A673 (cell line): ENCODE measurements at regions not wholly inside any gene's neighbourhood (a gene's known extent, or its start where the extent isn't known, plus 50 kb on each side); places are given as distances from the start of the nearest gene placed in this dataset.
A peak's percentile ranks its signal among the peaks of the same experiment; 100 is the strongest.

ENCODE experiments used
- BruUV-seq: library from RNA; stranded (reverse); fragments of 400-500 nt; replicated peaks from 2 replicates; lab custom pipeline; 2021; lab: Mats Ljungman, UMichigan
- CTCF ChIA-PET: fragments of 300-600 bp; sonication (Branson Sonifier 250); formaldehyde crosslinking; loops from one replicate; lab custom pipeline; 2022; ENCODE audit warnings: antibody characterized with exemption; lab: Charles Lee
- POLR2A ChIA-PET: fragments of 300-600 bp; sonication (Branson Sonifier 250); formaldehyde crosslinking; loops from one replicate; lab custom pipeline; 2022; ENCODE audit warnings: antibody characterized with exemption; ENCODE audit not compliant: low non-redundant PET; lab: Charles Lee
- DNase-seq: peaks from one replicate; pipeline ENCODE4 v3.0.0-alpha.2; 2015; ENCODE audit warnings: low spot score
- H3K27ac ChIP-seq: fragments of 200-600 bp; sonication (generic); 2 replicates; pipeline ENCODE4 v1.5.1; 2016; ENCODE audit warnings: mixed run types, low read depth, mild to moderate bottlenecking, mixed read lengths, antibody characterized with exemption, low read length; ENCODE audit not compliant: poor library complexity, severe bottlenecking
- H3K27me3 ChIP-seq: fragments of 200-600 bp; sonication (generic); replicated peaks from 2 replicates; pipeline ENCODE4 v1.6.1; 2017; ENCODE audit warnings: mixed run types, low read depth, mild to moderate bottlenecking, mixed read lengths, antibody characterized with exemption, low read length; ENCODE audit not compliant: insufficient read depth, poor library complexity
- H3K36me3 ChIP-seq: fragments of 200-600 bp; sonication (generic); 2 replicates; pipeline ENCODE4 v1.6.1; 2016; ENCODE audit warnings: mixed run types, mild to moderate bottlenecking, mixed read lengths, antibody characterized with exemption, low read length; ENCODE audit not compliant: insufficient read depth, poor library complexity, severe bottlenecking
- H3K4me1 ChIP-seq: fragments of 200-600 bp; sonication (generic); 2 replicates; pipeline ENCODE4 v1.6.1; 2017; ENCODE audit warnings: mixed run types, mild to moderate bottlenecking, mixed read lengths, antibody characterized with exemption, low read length; ENCODE audit not compliant: insufficient read depth, poor library complexity, severe bottlenecking
- H3K4me3 ChIP-seq: fragments of 200-600 bp; sonication (generic); 2 replicates; pipeline ENCODE4 v1.5.1; 2016; ENCODE audit warnings: low read depth, mixed run types, mild to moderate bottlenecking, mixed read lengths, low read length; ENCODE audit not compliant: poor library complexity, severe bottlenecking
- H3K9me3 ChIP-seq: fragments of 200-600 bp; sonication (generic); 2 replicates; pipeline ENCODE4 v1.6.1; 2016; ENCODE audit warnings: mixed run types, low read depth, mild to moderate bottlenecking, mixed read lengths, antibody characterized with exemption, low read length; ENCODE audit not compliant: poor library complexity, severe bottlenecking
- CTCF ChIP-seq: fragments of 300-800, 200-600 bp; sonication (generic); conservative IDR thresholded peaks from 2 replicates; pipeline ENCODE4 v1.5.1; 2017; ENCODE audit warnings: low read depth, mild to moderate bottlenecking, antibody characterized with exemption, low read length, moderate library complexity, mixed read lengths
- EZH2 ChIP-seq: fragments of 200-600 bp; sonication (generic); IDR thresholded peaks from 2 replicates; pipeline ENCODE4 v1.6.1; 2017; ENCODE audit warnings: borderline replicate concordance, low read depth, mild to moderate bottlenecking, mixed read lengths, antibody characterized with exemption, low read length; ENCODE audit not compliant: poor library complexity, severe bottlenecking
- intact Hi-C: fragments of 100-400 bp; cut with micrococcal nuclease; formaldehyde crosslinking; loops from one replicate; pipeline ENCODE4 v1.10.0; 2022; ENCODE audit not compliant: unreplicated experiment

- no peak overlapping the region for H3K4me3 ChIP-seq
- BruUV-seq: no TSS peak
- POLR2A ChIA-PET: no interaction called here
- DNase-seq: no peak
- H3K27me3 ChIP-seq: no peaks in the 10 kb centered on the region
- intact Hi-C loops: loop anchor here (5.0 to 10.0 kb wide), 4 partner anchors 371 to 1101 kb away; no protein-coding TSS in a partner anchor
- no peak overlapping the region for H3K27ac ChIP-seq
- no peaks in the 10 kb centered on the region for H3K36me3 ChIP-seq
- no peaks in the 10 kb centered on the region for H3K9me3 ChIP-seq
- CTCF ChIA-PET: no interaction called here
- no peaks in the 10 kb centered on the region for H3K4me1 ChIP-seq
- TF ChIP-seq CTCF (no peak), EZH2 (no peak)
Measured at GRCh38 chr6:163958646-163959045, 544.1 kb downstream of the QKI start.

GRCh38 chr6:163956571-163957407 lies 542.3 kb downstream of the QKI start:
- DNase-seq: peak; percentile 81
- Histone ChIP-seq H3K4me1 (no peaks in the 10 kb centered on the region), H3K36me3 (no peaks in the 10 kb centered on the region), H3K27me3 (no peaks in the 10 kb centered on the region), H3K4me3 (no peak overlapping the region), H3K27ac (no peak overlapping the region), H3K9me3 (no peaks in the 10 kb centered on the region)
- intact Hi-C loops: loop anchor here (1.0 to 10.0 kb wide), 5 partner anchors 369 to 1099 kb away; no protein-coding TSS in a partner anchor
- CTCF ChIA-PET: interaction anchor here (0.6 to 1.0 kb wide), 3 partner anchors 153 to 1050 kb away, joined by 3 to 5 read pairs (median 4); no protein-coding TSS in a partner anchor
- no TSS peak for BruUV-seq
- TF ChIP-seq CTCF (peak; percentile 94), EZH2 (no peak)
- POLR2A ChIA-PET: no interaction called here

- no peaks in the 10 kb centered on the region for H3K36me3 ChIP-seq
- intact Hi-C loops: loop anchor here (5.0 to 10.0 kb wide), 4 partner anchors 368 to 1098 kb away; no protein-coding TSS in a partner anchor
- H3K9me3 ChIP-seq: no peaks in the 10 kb centered on the region
- no peaks in the 10 kb centered on the region for H3K27me3 ChIP-seq
- DNase-seq: no peak
- H3K4me3 ChIP-seq: no peak overlapping the region
- TF ChIP-seq EZH2 (no peak), CTCF (no peak)
- no peaks in the 10 kb centered on the region for H3K4me1 ChIP-seq
- H3K27ac ChIP-seq: no peak overlapping the region
- BruUV-seq: no TSS peak
- ChIA-PET CTCF (no interaction called here), POLR2A (no interaction called here)
Measured at GRCh38 chr6:163955756-163956155, 541.2 kb downstream of the QKI start.
